ENCODE measurements at regions not wholly inside any gene's neighbourhood (a gene's known extent, or its start where the extent isn't known, plus 50 kb on each side); places are given as distances from the start of the nearest gene placed in this dataset.
"Not testable (repeated sequence)": the region's sequence is repeated elsewhere in the genome, so short reads cannot be mapped to it uniquely, and the experiment has no call there.

DNA sequence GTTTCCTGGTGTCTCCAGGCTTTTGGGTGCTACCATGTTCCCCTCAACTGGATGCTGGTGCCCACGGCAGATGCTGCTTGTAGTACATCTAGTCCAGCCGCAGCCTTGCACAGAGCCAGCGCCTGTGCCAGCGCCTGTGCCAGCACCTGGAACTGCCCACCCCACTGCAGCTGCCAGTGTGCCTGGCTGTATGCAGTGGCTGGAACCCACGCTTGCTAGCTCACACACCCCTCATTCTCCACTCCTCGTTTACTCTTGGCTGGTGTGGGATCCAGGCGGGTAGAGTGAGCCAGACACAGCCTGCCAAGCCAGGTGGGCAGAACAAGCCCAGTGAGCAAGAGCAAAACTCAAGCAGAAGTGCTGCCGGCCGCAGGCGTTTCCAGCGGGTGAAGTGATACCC, 428.6 kb downstream of the SLITRK1 start:
- no peak for DNase-seq

DNA sequence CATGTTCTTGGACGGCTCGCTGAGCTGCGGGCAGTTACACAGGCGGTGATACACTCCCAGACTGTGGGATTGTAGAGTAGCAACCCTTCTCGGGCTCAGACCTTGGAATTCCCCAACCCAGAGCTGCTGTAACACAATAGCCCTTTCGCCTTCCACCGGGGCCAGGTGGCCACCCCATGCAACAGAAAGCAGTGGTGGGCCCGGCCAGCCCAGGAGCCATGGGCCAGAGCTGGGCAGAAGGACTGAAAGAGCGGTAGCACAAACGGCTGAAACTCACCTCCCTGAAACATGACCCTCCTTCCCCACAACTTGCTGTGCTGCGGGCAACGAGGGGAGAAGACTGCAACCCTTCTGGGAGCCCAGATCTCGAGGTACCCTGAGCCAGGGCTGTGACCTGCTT, 429.0 kb downstream of the SLITRK1 start:
- DNase-seq: no peak

DNA sequence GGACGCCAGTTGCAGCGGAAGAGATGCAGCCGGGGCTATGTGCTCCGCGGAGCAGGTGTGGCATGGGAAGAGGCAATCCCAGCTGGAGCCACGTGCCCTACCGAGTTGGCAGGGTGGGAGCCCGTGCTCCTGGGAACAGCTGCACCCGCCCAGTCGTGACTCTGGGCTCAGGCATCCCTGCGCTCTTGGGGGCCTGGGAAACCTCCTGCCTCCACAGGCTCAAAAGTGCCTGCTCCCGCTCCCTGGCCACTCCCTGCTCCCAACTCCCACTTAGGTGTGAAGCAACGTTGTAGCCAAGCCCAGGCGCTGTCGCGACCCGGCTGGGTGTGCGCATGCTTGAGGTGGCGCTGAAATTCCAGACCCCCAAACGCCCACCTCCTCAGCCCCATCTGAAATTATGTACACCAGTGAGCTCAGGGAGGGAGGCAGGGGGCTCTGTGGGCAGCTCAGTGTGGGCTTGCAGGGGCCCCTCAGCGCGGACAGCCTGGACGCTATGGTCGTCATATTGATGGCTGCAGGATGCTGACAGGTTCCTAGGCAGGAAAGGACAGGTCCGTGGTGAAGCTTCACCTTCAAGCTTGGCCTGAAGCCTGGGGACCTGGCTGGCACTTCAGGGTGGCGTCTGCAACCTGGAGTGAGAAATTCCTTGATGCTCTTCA, 429.9 kb downstream of the SLITRK1 start:
- no peak for DNase-seq

DNA sequence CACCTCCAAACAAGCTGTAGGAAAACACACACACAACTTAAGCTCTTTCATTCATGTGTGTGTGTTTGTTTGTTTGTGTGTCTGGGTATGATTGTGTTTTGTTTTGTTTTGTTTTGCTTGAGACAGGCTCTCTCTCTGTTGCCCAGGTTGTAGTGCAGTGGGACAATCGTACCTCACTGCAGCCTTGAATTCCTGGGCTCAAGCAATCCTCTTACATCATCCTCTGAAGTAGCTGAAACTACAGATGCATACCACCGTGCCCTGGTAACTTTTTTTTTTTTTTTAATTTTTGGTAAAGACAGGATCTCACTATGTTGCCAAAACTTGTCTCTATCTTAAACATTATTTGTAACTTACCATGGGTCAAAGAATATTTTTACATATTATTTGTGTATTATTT, 431.7 kb downstream of the SLITRK1 start:
- no peak for DNase-seq

DNA sequence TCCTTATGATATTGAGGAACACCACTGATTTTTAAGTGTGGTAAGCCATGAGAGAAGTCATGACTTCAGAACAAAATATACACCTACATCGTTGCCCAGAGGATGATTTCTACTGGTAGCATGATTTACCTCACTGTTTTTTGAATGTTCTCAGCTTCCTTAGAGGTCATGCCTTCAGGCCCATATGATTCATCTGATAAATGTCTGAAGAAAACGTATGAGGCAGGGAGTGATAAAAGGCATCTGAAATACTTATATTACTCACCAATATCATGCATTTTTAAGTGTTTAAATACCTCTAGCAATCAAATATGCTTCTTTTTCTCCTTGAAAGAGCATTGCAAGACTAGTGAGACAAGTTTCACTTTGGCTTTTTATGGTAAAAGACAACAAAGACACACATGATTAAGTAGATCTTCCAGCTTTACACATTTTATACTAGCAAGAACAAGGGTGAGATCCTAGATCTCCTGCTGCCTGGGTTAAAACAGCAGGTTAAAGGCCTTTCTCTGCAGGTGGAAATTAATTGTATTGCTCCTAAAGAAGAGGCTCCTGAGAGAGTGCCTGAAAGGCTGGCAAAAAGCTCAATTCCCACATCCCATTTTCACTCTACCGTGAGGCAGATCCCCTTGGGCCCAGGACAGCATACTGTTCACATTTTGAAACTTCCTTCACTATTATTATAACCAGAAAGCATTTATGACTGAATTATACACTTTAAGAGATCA, 432.4 kb downstream of the SLITRK1 start:
- DNase-seq: no peak

DNA sequence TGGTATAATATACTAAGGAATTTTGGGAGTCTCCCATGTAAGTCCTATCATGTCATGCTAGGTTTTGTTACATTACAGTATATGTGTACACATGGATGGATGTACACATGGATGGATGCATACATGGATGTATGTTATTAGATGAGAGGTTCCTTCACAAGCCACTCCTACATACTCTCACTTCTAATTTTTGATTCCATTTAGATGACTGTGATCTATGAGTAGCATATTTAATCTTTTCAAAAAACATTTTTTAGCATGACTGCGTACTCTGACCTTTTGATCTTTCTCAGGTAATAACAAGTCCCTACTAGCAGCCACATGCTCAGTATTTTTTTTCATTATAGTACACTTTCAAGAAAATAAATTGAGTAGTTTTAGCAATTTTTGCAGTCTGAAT, 441.8 kb downstream of the SLITRK1 start:
- no peak for DNase-seq

DNA sequence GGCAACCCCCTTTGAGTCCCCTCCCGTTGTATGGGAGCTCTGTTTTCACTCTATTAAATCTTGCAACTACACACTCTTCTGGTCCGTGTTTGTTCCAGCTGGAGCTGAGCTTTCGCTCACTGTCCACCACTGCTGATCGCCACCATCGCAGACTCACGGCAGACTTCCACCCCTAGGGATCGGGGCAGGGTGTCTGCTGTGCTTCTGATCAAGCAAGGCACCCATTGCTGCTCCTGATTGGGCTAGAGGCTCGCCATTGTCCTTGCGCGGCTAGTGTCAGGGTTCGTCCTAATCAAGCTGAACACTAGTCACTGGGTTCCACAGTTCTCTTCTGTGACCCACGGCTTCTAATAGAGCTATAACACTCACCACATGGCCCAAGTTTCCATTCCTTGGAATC, 442.8 kb downstream of the SLITRK1 start:
- not testable (repeated sequence) for DNase-seq

DNA sequence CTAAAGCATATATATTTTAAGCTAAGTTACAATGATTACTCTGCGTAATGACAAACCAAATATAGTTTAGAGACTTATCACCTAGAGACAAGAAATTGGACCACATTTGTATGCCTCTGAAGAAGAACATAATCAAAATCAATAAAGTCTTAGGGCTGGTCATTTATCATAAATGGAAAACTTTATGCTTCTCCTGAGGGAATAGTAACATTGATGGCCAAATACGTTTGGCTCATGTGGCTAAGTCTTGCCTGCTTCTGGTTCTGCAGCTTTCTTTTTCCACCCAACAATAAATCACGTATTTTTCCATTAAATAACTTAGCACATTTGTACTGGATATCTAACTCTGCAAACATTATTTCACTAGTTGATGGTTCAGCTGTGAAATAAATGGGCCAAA, 458.4 kb downstream of the SLITRK1 start:
- no peak for DNase-seq

DNA sequence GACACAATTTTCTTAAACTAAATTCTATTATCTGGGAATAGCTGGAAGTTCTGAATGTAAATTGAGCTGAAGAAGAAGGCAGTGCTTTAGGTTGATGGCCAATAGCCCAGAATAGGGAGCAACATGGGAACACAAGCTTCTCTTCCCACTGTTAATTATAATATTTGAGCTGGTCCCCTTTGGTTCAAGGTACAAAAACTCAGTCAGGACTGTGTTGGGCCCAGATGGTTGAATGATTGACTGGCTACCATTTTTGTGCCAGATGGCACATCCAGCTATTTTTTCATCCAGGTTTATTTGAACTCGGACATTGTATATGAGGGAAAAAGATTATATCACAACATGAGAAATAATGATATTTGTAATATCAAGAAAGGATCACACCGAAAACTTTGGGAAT, 458.9 kb downstream of the SLITRK1 start:
- DNase-seq: no peak

DNA sequence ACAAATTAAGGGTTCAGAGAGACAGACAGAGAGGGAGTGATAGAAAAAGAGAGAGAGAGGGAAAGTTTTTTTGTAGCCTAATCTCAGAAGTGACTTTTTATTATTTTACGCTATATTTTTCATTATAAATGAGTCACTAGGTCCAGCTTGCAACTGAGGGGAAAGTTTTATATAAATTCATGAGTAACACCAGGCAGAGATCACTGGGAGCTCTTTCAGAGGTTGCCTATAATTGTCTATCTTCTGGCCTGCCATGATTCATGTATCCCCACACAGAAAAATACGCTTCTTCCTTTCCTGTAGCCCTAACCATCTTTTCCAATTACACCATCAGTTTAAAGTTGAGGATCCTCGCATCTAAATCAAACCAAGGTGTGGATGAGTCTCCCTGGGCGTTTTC, 467.9 kb downstream of the SLITRK1 start:
- DNase-seq: no peak

DNA sequence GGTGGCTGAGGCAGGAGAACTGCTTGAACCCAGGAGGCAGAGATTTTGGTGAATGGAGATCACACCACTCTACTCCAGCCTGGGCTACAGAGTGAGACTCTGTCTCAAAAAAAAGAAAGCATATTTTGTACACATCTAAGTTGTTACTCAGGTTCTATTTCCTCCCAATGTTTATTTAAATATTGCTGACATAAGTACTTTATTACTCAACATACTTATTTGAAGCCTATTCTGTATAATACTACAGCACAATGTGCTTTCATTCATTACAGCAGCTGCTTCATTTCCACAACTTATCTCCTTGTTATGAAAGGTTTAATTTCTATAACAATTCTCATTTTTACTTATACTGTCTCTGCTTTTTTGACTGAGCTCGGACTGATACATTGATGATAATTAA, 495.7 kb downstream of the SLITRK1 start:
- no peak for DNase-seq

DNA sequence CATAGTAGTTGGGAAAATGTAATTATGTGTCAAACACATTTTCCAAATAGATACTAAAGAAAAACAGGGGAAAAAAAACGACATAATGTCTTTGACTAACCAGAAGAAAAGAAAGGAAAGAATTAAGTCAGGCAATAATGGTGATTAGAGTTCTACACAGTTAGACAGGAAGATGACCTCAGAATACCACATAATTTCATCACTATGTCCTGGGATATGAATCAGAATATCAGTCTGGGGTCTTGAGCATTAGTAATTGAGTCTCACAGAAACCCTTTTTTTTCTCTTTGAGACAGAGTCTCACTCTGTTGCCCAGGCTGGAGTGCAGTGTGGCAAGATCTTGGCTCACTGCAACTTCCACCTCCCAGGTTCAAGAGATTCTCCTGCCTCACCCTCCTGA, 503.4 kb downstream of the SLITRK1 start:
- DNase-seq: no peak

DNA sequence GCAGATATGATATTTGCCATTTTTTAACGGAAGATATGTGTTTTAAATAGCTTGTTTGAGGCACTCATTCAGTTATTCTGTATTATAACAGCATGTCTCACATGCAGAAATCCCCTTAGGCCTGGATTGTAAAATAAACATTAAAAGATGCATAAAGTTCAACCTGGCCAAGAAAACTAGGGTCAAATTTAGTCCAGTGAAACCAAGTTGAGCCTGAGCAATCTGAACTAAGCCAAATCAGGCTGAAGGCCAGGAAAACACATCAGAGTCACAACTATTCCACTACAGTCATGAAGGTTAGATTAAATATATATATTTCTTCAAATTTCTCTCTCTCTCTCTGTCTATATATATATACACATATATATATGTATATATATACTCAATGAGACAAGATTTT, 504.8 kb downstream of the SLITRK1 start:
- DNase-seq: no peak

DNA sequence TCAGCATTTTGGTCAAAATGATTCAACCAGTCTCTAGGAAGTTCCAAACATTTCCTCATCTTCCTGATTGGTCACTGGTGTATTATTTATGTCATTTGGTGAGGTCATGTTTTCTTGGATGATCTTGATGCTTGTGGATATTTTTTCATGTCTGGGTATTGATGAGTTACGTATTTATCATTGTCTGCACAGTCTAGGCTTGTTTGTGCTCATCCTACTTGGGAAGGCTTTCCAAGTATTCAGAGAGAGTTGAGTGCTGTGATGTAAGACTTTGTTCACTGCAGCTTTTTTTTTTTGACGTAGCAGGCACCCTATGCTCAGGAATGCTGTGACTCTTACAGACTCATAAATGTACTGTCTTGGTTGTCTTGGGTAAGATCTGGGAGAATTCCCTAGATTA, 509.5 kb downstream of the SLITRK1 start:
- DNase-seq: no peak

DNA sequence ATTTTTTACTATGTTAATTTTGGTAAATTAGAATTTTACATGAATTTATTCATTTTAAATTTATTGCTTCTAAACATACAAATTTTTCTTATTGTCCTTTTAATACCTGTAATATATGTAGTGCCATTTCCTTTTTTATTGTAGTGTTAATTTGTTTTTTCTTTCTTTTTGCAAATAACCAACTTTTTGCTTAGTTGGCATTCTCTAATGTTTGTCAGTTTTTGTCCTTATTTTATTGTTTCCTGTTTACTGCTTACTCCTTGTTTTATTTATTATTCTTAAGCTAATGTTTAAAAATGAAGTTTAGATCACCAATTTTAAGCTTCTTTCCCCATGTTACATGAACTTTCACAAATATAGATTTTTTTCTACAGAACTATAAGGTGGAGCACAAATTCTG, 516.6 kb downstream of the SLITRK1 start:
- DNase-seq: no peak

DNA sequence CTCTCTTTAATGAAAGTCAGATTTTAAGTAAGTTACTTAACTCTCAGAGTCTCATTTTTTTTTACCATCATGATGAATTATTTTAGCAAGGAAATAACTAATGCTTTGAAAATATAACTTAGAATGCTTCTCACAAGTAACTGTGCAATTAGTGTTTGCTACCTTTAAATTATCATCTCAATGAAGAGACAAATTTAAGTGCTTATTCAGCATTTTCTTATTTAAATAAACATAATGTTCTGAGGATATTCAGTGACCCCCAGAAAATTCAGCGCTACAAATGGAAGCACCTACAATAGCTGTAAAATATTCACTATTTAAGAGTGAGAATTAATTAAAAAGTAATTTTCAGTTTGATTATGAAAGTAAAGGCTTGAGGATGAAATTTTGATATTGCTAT, 527.2 kb downstream of the SLITRK1 start:
- DNase-seq: no peak

DNA sequence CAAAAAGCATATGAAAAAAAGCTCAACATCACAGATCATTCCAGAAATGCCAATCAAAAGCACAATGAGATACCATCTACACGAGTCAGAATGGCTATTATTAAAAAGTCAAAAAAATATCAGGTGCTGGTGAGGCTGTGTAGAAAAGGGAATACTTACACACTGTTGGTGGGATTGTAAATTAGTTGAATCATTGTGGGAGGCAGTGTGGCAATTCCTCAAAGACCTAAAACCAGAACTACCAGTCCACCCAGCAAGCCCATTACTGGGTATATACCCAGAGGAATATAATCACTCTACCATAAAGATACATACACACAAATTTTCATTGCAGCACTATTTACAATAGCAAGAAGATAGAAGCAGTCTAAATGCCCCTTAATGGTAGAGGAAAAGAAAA, 529.9 kb downstream of the SLITRK1 start:
- DNase-seq: no peak

DNA sequence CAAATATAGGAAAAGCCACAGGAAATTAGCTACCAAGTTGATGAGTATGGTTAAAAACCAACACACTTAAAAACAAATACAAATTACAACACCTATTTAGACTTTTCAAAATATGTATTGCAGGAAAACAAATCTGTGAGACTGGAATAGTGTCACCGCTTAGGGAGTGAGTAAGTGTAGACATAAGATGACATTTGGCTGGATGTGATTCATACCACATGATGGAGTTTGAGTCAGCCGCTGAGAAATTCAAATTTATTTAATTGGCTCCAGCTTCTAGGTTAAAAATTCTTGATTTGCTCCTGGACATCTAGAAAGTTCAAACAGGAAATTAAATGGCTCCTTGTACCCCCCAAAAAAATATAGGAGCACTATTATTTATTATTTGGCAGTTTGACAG, 531.7 kb downstream of the SLITRK1 start:
- no peak for DNase-seq

DNA sequence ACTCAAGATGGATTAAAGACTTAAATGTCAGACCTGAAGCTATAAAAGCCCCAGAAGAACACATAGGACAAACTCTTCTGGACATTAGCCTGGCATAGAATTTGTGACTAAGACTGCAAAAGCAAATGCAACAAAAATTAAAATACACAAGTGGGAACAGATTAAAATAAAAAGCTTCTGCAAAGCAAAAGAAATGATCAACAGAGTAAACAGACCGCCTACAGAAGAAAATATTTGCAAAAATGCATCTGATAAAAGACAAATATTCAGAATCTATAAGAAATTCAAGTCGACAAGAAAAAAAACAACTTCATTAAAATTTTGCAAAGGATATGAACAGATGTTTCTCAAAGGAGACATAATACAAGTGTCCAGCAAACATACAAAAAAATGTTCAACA, 537.8 kb downstream of the SLITRK1 start:
- DNase-seq: no peak

DNA sequence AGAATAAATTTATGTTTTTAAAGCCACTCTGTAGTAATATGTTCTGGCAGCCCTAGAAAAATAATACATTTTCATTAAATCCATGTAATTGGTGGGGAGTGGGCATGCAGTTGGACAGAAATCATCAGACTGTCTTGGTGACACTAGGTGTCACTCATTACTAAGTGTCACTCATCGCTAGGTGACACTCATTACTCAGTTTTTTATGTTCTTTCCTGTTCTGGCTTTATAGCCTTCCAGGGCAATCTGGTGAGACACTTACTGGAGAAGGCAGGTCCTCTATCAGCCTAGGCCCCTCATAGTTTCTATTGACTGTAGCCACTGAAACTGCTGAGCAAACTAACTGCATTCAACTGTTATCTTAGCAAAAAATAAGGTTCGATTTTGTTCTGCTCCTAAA, 542.1 kb downstream of the SLITRK1 start:
- DNase-seq: no peak

DNA sequence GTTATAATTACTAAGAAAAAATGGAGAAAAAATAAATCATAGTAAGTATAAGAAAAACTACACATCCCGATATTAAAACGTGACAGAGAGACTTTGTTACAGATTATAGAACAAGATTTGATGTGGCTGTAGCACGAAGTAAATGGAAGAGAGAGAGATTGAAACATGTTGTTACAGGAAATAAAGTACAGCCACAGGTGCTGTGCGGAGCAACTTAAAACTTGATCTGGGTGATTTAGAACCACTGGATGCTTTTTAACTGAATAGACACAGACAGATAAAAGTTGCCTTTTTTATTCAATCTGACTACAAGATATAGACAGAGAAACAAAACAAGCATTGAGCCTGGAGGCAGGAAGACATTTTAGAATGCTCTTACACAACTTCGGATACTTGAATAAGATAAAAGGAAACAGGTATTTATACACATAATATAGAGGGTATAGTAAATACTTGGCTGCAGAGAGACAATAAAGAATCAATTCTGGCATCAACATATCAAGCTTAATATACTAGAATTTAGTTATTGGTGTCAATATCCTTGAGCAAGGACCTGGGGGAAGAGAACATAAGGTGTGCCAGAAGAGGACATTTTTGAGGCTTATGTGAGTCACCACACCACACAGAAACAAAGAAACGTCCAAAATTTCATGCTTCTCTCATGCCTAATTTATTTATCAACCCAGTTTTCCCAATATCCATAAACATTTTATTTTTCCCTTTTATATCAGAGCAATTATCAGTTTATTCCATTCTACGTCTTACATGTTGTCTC, 548.5 kb downstream of the SLITRK1 start:
- no peak for DNase-seq

DNA sequence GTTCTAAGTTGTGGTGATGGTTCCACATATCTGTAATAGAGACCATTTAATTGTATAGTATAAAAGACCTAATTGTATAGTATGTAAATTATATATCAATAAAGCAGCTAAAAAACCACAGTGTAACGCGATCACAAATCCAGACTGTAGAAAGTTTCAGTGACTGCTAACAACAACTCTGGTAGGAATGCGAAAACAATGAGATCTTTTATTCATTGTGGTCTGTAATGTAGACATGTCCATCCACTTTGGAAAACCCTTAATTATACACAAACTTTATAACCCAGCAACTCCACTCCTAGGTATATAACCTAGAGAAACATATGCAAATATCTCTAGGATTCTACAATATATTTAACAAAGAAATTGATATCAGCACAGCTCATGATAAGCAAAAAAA, 549.5 kb downstream of the SLITRK1 start:
- no peak for DNase-seq

DNA sequence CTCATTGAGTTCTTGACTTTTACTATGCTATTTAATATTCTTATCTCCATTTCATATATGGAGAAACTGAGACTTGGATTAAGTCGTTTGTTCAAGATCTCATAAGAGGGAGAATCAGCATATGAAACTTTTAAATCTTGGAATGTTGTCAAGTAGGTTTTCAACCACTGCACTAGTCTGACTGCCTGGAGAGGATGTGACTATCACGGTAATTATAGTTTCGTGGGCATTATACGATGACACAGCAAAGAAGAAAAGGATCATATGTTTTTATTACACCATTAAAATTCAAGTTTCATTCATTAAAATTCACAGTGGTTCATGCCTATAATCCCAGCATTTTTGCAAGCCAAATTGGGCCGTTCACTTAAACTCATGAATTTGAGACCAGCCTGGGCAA, 555.2 kb downstream of the SLITRK1 start:
- DNase-seq: no peak

All from CD4-positive, alpha-beta T cell treated with Interleukin-17A for 4 hours (primary cell).